ENCODE measurements at regions not wholly inside any gene's neighbourhood (a gene's known extent, or its start where the extent isn't known, plus 50 kb on each side); places are given as distances from the start of the nearest gene placed in this dataset.

DNA sequence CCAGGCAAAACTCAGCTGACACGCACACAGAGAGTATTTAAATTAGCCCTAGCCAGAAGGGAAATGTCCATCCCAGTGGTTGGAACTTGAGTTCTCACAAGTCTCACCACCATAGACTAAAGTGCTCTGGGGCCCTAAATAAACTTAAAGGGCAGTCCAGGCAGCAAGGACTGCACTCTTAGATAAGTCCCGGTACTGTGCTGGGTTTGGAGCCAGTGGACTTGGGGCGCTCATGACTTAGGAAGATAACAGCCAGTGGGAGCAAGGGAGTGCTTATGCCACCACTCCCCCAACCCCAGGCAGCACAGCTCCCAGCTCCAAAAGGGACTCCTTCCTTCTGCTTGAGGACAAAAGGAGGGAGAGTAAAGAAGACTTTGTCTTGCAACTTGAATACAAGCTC, 319.5 kb upstream of the GPR149 start:
- no peak for TF ChIP-seq EP300 (IDR thresholded peaks at IDR 0.05; ENCODE audit: borderline replicate concordance)
- TF ChIP-seq RAD21 (IDR thresholded peaks at IDR 0.05; ENCODE audit: low read depth): no peak
